CD4-positive, alpha-beta T cell (primary cell): ENCODE measurements at regions not wholly inside any gene's neighbourhood (a gene's known extent, or its start where the extent isn't known, plus 50 kb on each side); places are given as distances from the start of the nearest gene placed in this dataset.
"Not testable (repeated sequence)": the region's sequence is repeated elsewhere in the genome, so short reads cannot be mapped to it uniquely, and the experiment has no call there.

Experiments used
- ATAC-seq: fragments of 200-7000 bp; cut with Tn5 transposase; one replicate; pipeline ENCODE4 v1.10.0; 2022; ENCODE audit warnings: mild to moderate bottlenecking; ENCODE audit not compliant: poor library complexity
- CTCF ChIA-PET: fragments of 350-600 bp; sonication (Branson Sonifier 250); formaldehyde crosslinking; loops from one replicate; lab custom pipeline; 2021; ENCODE audit warnings: antibody characterized with exemption, inconsistent platforms; lab: Charles Lee
- POLR2A ChIA-PET: fragments of 350-600 bp; sonication (Branson Sonifier 250); formaldehyde crosslinking; loops from one replicate; lab custom pipeline; 2021; ENCODE audit warnings: antibody characterized with exemption, inconsistent platforms; lab: Charles Lee
- DNase-seq, 14 experiments: peaks; one replicate each; pipeline ENCODE4 v3.0.0-alpha.2; 2013 to 2020; ENCODE audit warnings: mixed read lengths in 2 of 14
- H3K27ac ChIP-seq, 2 donors: one replicate each; pipeline versions ENCODE4 v1.5.1 to v1.7.0; 2013; ENCODE audit warnings: low read length in 2 of 2, low read depth in 1 of 2, mild to moderate bottlenecking in 1 of 2
- H3K27me3 ChIP-seq, 2 experiments: 1 replicate in 1 of 2; 2 replicates in 1 of 2; pipeline versions ENCODE4 v1.6.1 to v1.7.0; 2013; ENCODE audit warnings: low read length in 2 of 2, control low read depth in 1 of 2, mild to moderate bottlenecking in 1 of 2, moderate library complexity in 1 of 2; ENCODE audit not compliant: insufficient read depth in 2 of 2, control insufficient read depth in 1 of 2
- H3K36me3 ChIP-seq: one replicate; pipeline ENCODE4 v1.6.1; 2013; ENCODE audit warnings: low read length, control low read depth; ENCODE audit not compliant: insufficient read depth
- H3K4me1 ChIP-seq: one replicate; pipeline ENCODE4 v1.6.1; 2013; ENCODE audit warnings: low read length, control low read depth; ENCODE audit not compliant: insufficient read depth
- H3K4me3 ChIP-seq: one replicate; pipeline ENCODE4 v1.5.1; 2013; ENCODE audit warnings: mild to moderate bottlenecking, low read length, moderate library complexity
- H3K9me3 ChIP-seq, 2 experiments: 1 replicate in 1 of 2; 2 replicates in 1 of 2; pipeline versions ENCODE4 v1.6.1 to v1.7.0; 2013; ENCODE audit warnings: low read length in 2 of 2, mild to moderate bottlenecking in 2 of 2, control low read depth in 1 of 2, moderate library complexity in 1 of 2; ENCODE audit not compliant: control insufficient read depth in 1 of 2, insufficient read depth in 1 of 2
- H3K27ac Mint-ChIP-seq: one replicate; pipeline ENCODE4 v1.8.0; 2020; ENCODE audit warnings: mixed read lengths
- H3K27me3 Mint-ChIP-seq: one replicate; pipeline ENCODE4 v1.8.0; 2021; ENCODE audit warnings: mixed read lengths
- H3K36me3 Mint-ChIP-seq: one replicate; pipeline ENCODE4 v1.8.0; 2021; ENCODE audit warnings: low read depth, mixed read lengths
- H3K4me1 Mint-ChIP-seq: one replicate; pipeline ENCODE4 v1.8.0; 2021; ENCODE audit warnings: low read depth, mixed read lengths
- H3K4me3 Mint-ChIP-seq: one replicate; pipeline ENCODE4 v1.8.0; 2020; ENCODE audit warnings: mild to moderate bottlenecking, mixed read lengths
- H3K9me3 Mint-ChIP-seq: one replicate; pipeline ENCODE4 v1.8.0; 2020; ENCODE audit warnings: mixed read lengths
- intact Hi-C, 2 experiments: fragments of 100-400 bp; cut with DNase I in 1 of 2; cut with micrococcal nuclease in 1 of 2; formaldehyde crosslinking; loops; one replicate each; pipeline versions ENCODE4 v1.15.1 to v1.9.0; 2023 to 2025; cut with DNase I, micrococcal nuclease
- TF ChIP-seq, protein P1 (sequence below): fragments of 200-600 bp; IDR thresholded peaks from one replicate; pipeline ENCODE4 v1.8.0; 2022; ENCODE audit warnings: antibody characterized with exemption, mild to moderate bottlenecking

DNA sequence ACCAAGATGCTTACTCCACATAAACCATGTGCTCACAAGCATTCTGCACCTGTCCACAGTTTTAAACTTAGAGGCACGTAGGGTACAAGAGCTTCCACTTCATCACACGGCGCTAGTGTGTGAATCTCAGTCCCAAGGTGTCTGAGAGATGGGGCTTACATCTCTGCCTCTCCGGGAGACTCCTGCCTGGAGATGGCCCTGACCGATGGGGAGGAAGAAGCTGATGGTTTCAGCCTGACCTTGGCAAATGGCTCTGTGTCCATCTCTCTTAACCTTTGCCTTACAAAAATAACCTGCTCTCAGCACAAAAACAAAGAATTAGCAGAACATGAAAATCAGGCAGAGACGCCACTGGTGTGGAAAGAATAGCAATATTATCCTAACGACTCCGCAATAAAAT lies 559.3 kb upstream of the B3GAT1 start:
- TF ChIP-seq, protein P1, sequence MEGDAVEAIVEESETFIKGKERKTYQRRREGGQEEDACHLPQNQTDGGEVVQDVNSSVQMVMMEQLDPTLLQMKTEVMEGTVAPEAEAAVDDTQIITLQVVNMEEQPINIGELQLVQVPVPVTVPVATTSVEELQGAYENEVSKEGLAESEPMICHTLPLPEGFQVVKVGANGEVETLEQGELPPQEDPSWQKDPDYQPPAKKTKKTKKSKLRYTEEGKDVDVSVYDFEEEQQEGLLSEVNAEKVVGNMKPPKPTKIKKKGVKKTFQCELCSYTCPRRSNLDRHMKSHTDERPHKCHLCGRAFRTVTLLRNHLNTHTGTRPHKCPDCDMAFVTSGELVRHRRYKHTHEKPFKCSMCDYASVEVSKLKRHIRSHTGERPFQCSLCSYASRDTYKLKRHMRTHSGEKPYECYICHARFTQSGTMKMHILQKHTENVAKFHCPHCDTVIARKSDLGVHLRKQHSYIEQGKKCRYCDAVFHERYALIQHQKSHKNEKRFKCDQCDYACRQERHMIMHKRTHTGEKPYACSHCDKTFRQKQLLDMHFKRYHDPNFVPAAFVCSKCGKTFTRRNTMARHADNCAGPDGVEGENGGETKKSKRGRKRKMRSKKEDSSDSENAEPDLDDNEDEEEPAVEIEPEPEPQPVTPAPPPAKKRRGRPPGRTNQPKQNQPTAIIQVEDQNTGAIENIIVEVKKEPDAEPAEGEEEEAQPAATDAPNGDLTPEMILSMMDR = no peak
- no peak overlapping the region for H3K4me3 ChIP-seq
- H3K27me3 ChIP-seq = peaks cover 0 to 2% of the 10 kb centered on the region in 2 experiments
- DNase-seq (no peak), ATAC-seq (no peak)
- H3K4me1 ChIP-seq = no peaks in the 10 kb centered on the region
- no peak overlapping the region for H3K4me3 Mint-ChIP-seq
- POLR2A ChIA-PET = no interaction called here
- no peak overlapping the region for H3K27ac ChIP-seq
- no peak overlapping the region for H3K27ac Mint-ChIP-seq
- H3K9me3 ChIP-seq = no peaks in the 10 kb centered on the region
- peaks cover 35% of the 10 kb centered on the region for H3K27me3 Mint-ChIP-seq
- no peaks in the 10 kb centered on the region for H3K4me1 Mint-ChIP-seq
- no peaks in the 10 kb centered on the region for H3K36me3 Mint-ChIP-seq
- H3K9me3 Mint-ChIP-seq = no peaks in the 10 kb centered on the region
- intact Hi-C loops = no loop called here
- CTCF ChIA-PET = no interaction called here
- H3K36me3 ChIP-seq = no peaks in the 10 kb centered on the region

DNA sequence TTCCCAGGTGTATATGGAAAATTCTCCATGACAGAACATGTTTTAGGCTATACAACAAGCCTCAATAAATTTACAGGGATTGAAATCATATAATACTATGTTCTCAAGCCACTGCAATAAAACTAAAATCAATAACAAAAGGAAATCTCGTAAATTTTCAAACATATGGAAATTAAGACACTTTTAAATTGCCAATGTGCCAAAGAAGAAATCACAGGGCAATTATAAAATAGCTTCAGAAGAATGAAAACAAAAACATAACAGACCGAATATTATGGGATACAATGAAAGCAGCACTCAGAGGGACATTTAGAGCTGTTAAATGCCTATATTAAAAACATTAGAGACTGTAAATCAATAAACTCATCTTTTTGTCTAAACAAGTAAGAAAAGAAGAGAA lies 555.7 kb upstream of the B3GAT1 start:
- Histone ChIP-seq H3K27ac (no peak overlapping the region), H3K4me3 (no peak overlapping the region), H3K9me3 (no peaks in the 10 kb centered on the region), H3K27me3 (peaks cover 0 to 2% of the 10 kb centered on the region in 2 experiments), H3K36me3 (no peaks in the 10 kb centered on the region), H3K4me1 (no peaks in the 10 kb centered on the region)
- no peak overlapping the region for H3K27ac Mint-ChIP-seq
- ATAC-seq = no peak
- H3K4me3 Mint-ChIP-seq = no peak overlapping the region
- H3K9me3 Mint-ChIP-seq = no peaks in the 10 kb centered on the region
- DNase-seq = no peak
- CTCF ChIA-PET = no interaction called here
- peaks cover 54% of the 10 kb centered on the region for H3K27me3 Mint-ChIP-seq
- intact Hi-C loops = no loop called here
- H3K4me1 Mint-ChIP-seq = no peaks in the 10 kb centered on the region
- POLR2A ChIA-PET = no interaction called here
- TF ChIP-seq, protein P1 = no peak
- H3K36me3 Mint-ChIP-seq = no peaks in the 10 kb centered on the region

DNA sequence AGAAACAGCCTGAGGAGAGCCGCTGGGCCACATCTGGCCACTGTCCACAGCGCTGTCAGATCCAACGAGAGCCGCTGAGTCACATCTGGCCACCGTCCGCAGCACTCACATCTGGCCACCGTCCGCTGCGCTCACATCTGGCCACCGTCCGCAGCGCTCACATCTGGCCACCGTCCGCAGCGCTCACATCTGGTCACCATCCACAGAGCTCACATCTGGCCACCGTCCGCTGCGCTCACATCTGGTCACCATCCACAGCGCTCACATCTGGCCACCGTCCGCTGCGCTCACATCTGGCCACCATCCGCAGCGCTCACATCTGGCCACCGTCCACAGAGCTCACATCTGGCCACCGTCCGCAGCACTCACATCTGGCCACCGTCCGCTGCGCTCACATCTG lies 549.3 kb upstream of the B3GAT1 start:
- H3K9me3 ChIP-seq = peaks cover 0 to 12% of the 10 kb centered on the region in 2 experiments
- H3K4me3 Mint-ChIP-seq, H3K27ac Mint-ChIP-seq, H3K4me3 ChIP-seq, ATAC-seq, DNase-seq, H3K4me1 ChIP-seq, H3K27me3 ChIP-seq, intact Hi-C loops, H3K4me1 Mint-ChIP-seq, POLR2A ChIA-PET, H3K9me3 Mint-ChIP-seq, CTCF ChIA-PET, H3K27ac ChIP-seq, H3K36me3 ChIP-seq, H3K36me3 Mint-ChIP-seq: not testable (repeated sequence)
- peaks cover 29% of the 10 kb centered on the region for H3K27me3 Mint-ChIP-seq

DNA sequence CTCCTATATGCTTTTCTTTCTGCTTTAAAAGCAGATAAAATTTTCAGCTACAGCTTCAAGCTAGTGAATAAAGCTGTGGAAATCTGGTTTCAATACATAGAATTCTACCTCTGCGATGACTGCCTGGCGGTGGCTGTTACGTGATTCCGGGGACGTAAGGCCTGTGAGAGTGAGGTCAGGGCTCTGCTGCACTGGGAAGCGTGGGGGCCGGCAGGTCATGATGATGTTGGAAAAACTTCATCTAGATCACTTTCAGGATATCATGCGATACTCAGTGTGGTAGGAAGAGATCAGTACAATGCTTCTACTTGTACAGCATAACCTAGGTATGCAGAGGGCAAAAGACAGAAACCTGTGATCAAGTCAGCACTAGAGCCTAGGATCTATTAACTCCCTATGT lies 546.8 kb upstream of the B3GAT1 start:
- no peaks in the 10 kb centered on the region for H3K27me3 ChIP-seq
- CTCF ChIA-PET = no interaction called here
- H3K9me3 ChIP-seq = peaks cover 0 to 16% of the 10 kb centered on the region in 2 experiments
- no peaks in the 10 kb centered on the region for H3K4me1 ChIP-seq
- no peaks in the 10 kb centered on the region for H3K36me3 ChIP-seq
- Mint-ChIP-seq H3K4me1 (no peaks in the 10 kb centered on the region), H3K27ac (no peak overlapping the region), H3K9me3 (no peaks in the 10 kb centered on the region), H3K4me3 (no peak overlapping the region), H3K27me3 (peaks cover 19% of the 10 kb centered on the region), H3K36me3 (no peaks in the 10 kb centered on the region)
- DNase-seq = no peak
- intact Hi-C loops = no loop called here
- ATAC-seq = no peak
- POLR2A ChIA-PET = no interaction called here
- H3K27ac ChIP-seq = no peak overlapping the region
- TF ChIP-seq, protein P1 = no peak
- no peak overlapping the region for H3K4me3 ChIP-seq
